ENCODE measurements at regions not wholly inside any gene's neighbourhood (a gene's known extent, or its start where the extent isn't known, plus 50 kb on each side); places are given as distances from the start of the nearest gene placed in this dataset.

DNA sequence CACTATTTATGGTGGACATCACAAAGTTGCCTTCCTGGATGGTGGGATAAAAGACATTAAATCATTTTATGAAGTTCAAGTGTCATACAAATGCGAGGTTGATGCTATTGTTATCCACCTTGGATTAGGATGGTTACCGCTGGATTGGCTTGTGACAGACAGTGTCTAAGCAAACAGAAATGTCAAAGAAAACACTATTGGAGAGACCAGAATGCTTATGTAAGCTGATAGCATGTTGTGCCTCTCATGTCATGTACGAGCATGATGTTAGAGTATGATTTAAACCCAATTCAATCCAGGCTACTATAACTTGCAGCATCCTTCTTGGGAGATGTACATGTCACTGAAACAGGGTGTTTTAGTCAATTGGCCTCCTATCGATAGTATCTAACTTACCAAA lies 178.8 kb upstream of the C9orf72 start:
- no peak for DNase-seq (ENCODE audit: low read depth)

DNA sequence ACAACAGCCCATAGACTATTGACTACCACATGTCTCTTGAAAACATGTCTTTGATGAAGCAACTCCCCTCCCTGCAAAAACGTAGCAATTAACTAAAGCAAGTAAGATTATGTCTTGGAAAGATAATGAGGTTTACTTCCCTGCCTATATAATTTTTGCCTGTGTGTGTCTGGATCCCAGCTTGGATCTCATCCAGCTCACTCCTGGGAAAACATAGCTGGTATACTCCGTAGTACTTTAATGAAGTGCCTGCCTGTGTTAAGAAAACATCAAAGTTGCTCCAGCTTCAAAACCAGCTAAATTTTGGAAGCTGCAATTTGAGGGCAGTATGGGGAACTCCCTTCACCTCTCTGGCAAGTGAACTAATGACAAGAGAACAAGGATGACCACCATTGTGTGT lies 182.6 kb upstream of the C9orf72 start:
- DNase-seq (ENCODE audit: low read depth), result no peak

GRCh38 chr9:27756418-27756817 lies 183.1 kb upstream of the C9orf72 start:
- no peak for DNase-seq (ENCODE audit: low read depth)

- no peak for DNase-seq (ENCODE audit: low read depth)
Measured at GRCh38 chr9:27763831-27764230, 190.6 kb upstream of the C9orf72 start.

GRCh38 chr9:27765266-27766072 lies 192.2 kb upstream of the C9orf72 start:
- DNase-seq (ENCODE audit: low read depth), result no peak

- no peak for DNase-seq (ENCODE audit: low read depth)
Measured at GRCh38 chr9:27766073-27766835, 193.0 kb upstream of the C9orf72 start.

GRCh38 chr9:27768781-27769180 lies 195.5 kb upstream of the C9orf72 start:
- no peak for DNase-seq (ENCODE audit: low read depth)

DNA sequence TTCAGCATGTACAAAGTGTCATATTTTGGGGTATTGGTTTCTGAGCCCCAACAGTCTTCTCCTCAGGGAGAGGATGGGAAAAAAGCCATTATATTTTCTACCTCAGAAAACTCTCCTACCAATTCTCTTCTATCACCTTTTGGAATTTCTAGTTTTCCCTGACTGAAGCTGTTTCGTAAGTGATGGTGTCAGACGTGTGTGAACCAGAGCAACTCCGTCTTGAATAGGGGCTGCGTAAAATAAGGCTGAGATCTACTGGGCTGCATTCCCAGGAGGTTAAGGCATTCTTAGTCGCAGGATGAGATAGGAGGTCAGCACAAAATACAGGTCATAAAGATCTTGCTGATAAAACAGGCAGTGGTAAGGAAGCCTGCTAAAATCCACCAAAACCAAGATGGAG lies 197.3 kb upstream of the C9orf72 start:
- DNase-seq (ENCODE audit: low read depth), result no peak

DNA sequence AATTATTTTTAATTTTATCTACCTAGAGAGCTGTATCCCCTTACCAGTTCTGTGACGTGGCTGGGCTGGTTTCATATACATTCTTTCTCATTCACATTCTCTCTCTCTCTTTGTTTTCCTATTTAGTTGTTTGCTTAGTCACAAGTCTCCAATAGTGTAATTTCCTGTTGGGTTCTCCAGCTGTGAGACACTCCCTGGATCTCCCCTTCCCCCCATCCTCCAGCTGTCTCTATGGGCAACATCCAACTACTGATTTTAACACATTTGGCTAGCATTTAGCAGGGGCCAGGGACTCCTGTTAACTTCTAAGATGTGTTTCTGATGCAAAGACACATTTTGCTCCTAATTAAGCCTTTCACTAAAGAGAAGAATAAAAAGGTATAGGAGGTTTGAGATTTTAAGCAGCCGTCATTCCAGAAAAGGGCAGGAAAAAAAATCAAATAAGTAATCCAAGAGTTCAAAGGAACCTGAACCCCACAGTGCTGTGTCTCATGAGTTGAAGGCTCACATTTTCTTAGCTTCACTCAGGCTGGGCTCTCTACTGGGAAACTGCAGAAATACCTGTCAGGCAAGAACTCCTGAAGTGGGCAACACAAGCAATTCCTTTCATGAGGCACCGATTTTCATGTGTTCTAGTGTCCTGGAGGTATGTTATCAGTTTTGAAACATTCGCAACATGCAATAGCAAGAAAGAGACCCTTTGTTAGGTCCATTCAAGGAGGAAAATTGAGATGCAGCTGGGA lies 198.7 kb upstream of the C9orf72 start:
- no peak for DNase-seq (ENCODE audit: low read depth)

- peak; percentile 13 for DNase-seq (ENCODE audit: low read depth)
Measured at GRCh38 chr9:27784847-27785713, 211.8 kb upstream of the C9orf72 start.

GRCh38 chr9:27785714-27786100 lies 212.4 kb upstream of the C9orf72 start:
- no peak for DNase-seq (ENCODE audit: low read depth)

GRCh38 chr9:27787891-27788290 lies 214.6 kb upstream of the C9orf72 start:
- no peak for DNase-seq (ENCODE audit: low read depth)

DNA sequence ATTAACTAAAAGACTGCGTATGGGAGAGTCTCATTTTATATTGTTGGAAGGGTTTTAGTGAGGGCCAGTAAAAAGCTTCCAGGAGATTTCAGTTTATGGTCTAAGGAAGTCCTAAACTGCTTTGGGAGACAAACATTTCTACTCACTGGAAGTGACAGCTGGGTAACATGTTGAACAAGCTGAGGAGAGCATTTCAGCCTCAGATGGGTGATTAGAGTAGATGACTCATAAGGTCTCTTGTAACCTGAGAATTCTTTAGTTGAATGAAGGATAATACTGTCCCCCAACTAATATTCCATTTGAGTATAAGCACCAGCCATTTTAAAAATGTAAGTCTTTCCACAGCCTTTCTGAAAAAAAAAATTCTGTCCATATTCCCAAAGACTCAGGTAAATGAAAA lies 218.0 kb upstream of the C9orf72 start:
- DNase-seq (ENCODE audit: low read depth), result no peak

GRCh38 chr9:27792971-27793689 lies 219.8 kb upstream of the C9orf72 start:
- no peak for DNase-seq (ENCODE audit: low read depth)

DNA sequence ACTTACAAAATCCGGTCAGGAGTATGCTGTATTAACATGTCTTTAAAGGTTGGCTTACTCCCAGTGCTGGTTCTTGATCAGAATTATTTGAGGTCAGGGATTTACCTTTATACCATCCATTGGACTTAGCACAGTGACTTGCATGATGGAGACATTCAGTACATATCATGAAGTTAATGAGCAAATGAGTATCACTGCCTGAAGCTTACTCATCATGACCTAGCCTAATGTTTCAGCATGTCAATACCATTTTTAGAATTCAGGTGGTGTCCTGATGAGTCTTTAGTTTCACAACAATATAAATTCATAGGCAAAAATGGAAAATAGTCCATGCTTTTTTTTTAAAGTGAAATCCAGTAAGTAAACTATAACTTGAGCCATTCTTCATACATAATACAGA lies 226.0 kb upstream of the C9orf72 start:
- no peak for DNase-seq (ENCODE audit: low read depth)

DNA sequence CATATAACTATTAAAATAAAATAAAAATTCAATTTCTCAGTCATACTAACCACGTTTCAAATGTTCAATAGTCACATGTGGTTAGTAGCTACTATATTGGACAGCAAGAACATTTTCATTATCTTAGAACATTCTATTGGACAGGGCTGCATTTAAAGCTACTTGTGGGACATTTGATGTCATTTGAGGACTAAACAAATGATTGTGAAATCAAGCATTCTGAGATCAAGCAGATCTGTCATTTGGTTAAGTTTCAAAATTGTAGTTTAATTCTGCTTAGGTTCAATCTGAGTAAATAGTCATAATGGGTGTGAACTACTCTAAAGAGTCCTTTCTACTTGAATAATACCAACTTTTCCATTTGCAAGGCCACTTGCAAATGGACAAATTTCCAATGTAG lies 226.9 kb upstream of the C9orf72 start:
- no peak for DNase-seq (ENCODE audit: low read depth)

DNA sequence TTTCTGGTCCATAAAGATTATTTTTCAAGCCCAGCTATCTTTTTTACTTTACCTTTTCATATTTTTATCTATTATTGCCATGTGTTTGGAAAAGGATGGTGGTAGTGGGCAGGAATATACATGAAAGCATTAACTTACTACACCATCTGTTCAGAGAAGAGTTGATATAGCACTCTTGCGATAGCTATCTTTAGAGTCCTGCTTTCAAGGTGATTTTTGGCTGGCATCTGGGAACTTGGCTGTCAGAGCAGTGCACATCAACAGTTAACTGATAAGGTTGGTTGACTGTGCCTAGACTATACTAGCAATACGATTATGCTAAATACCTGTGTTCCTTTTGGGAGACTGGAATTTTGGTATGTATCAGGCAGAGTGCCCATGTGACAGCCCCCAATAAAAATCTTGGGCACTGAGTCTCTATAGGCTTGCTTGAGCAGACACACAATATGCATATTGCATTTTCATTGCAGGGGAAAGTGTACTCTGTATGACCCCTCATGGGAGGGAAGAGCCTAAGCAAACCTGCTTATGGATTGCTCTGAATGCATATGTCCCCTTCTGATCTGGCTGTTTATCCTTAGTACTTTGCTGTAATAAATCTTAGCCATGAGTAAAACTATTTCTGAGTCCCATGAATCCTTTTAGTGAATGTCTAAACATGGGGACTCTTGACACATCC lies 227.6 kb upstream of the C9orf72 start:
- no peak for DNase-seq (ENCODE audit: low read depth)

DNA sequence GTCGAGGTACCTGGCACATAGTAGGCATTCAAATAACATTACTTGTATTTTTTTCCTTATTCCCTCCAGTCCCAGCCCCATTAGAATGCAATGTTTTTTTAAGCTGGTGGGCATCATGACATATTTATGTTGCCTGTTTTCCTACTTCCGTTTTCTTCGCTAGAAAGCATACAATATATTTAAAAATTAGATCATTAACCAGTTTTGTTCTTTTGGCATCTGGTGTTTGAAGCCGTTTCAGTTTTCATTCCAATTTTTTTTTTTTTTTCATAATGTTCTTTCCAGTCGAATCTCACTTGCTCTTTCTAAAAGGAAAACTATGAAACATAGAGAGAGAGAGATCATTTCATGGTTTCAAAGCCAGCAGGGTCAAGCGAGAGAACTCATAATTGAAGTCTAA lies 228.3 kb upstream of the C9orf72 start:
- DNase-seq (ENCODE audit: low read depth), result no peak

DNA sequence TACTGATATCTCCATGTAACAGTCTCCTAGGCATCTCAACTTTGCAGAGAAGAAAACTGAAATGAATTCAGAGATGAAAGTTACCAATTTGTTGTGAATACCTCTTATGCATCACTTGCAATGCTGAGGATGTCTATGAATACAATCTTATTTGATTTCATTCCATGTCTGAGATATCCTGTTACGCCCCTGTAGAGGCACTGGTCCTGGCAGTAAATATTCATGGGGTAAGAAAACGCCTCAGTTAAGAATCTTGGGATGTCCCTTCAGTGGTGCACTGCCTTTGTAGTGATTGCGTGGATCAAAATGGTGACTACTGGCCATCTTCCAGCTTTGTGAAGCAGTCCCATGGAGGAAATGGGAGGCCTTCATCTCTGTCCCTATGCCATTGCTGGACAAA lies 229.1 kb upstream of the C9orf72 start:
- no peak for DNase-seq (ENCODE audit: low read depth)

GRCh38 chr9:27808864-27809263 lies 235.6 kb upstream of the C9orf72 start:
- DNase-seq (ENCODE audit: low read depth), result no peak

GRCh38 chr9:27817747-27818146 lies 244.5 kb upstream of the C9orf72 start:
- no peak for DNase-seq (ENCODE audit: low read depth)
